ENCODE measurements at regions not wholly inside any gene's neighbourhood (a gene's known extent, or its start where the extent isn't known, plus 50 kb on each side); places are given as distances from the start of the nearest gene placed in this dataset.

- TF ChIP-seq CTCF (IDR thresholded peaks at IDR 0.05) (no peak), POLR2AphosphoS5 (IDR thresholded peaks at IDR 0.05) (no peak)
Measured at GRCh38 chr16:85402910-85403692, 210.0 kb upstream of the GSE1 start.
